A673 (cell line): ENCODE measurements at regions not wholly inside any gene's neighbourhood (a gene's known extent, or its start where the extent isn't known, plus 50 kb on each side); places are given as distances from the start of the nearest gene placed in this dataset.

Source experiments
- BruUV-seq: library from RNA; stranded (reverse); fragments of 400-500 nt; replicated peaks from 2 replicates; lab custom pipeline; 2021; lab: Mats Ljungman, UMichigan
- CTCF ChIA-PET: fragments of 300-600 bp; sonication (Branson Sonifier 250); formaldehyde crosslinking; loops from one replicate; lab custom pipeline; 2022; ENCODE audit warnings: antibody characterized with exemption; lab: Charles Lee
- POLR2A ChIA-PET: fragments of 300-600 bp; sonication (Branson Sonifier 250); formaldehyde crosslinking; loops from one replicate; lab custom pipeline; 2022; ENCODE audit warnings: antibody characterized with exemption; ENCODE audit not compliant: low non-redundant PET; lab: Charles Lee
- DNase-seq: peaks from one replicate; pipeline ENCODE4 v3.0.0-alpha.2; 2015; ENCODE audit warnings: low spot score
- H3K27ac ChIP-seq: fragments of 200-600 bp; sonication (generic); 2 replicates; pipeline ENCODE4 v1.5.1; 2016; ENCODE audit warnings: mixed run types, low read depth, mild to moderate bottlenecking, mixed read lengths, antibody characterized with exemption, low read length; ENCODE audit not compliant: poor library complexity, severe bottlenecking
- H3K27me3 ChIP-seq: fragments of 200-600 bp; sonication (generic); replicated peaks from 2 replicates; pipeline ENCODE4 v1.6.1; 2017; ENCODE audit warnings: mixed run types, low read depth, mild to moderate bottlenecking, mixed read lengths, antibody characterized with exemption, low read length; ENCODE audit not compliant: insufficient read depth, poor library complexity
- H3K36me3 ChIP-seq: fragments of 200-600 bp; sonication (generic); 2 replicates; pipeline ENCODE4 v1.6.1; 2016; ENCODE audit warnings: mixed run types, mild to moderate bottlenecking, mixed read lengths, antibody characterized with exemption, low read length; ENCODE audit not compliant: insufficient read depth, poor library complexity, severe bottlenecking
- H3K4me1 ChIP-seq: fragments of 200-600 bp; sonication (generic); 2 replicates; pipeline ENCODE4 v1.6.1; 2017; ENCODE audit warnings: mixed run types, mild to moderate bottlenecking, mixed read lengths, antibody characterized with exemption, low read length; ENCODE audit not compliant: insufficient read depth, poor library complexity, severe bottlenecking
- H3K4me3 ChIP-seq: fragments of 200-600 bp; sonication (generic); 2 replicates; pipeline ENCODE4 v1.5.1; 2016; ENCODE audit warnings: low read depth, mixed run types, mild to moderate bottlenecking, mixed read lengths, low read length; ENCODE audit not compliant: poor library complexity, severe bottlenecking
- H3K9me3 ChIP-seq: fragments of 200-600 bp; sonication (generic); 2 replicates; pipeline ENCODE4 v1.6.1; 2016; ENCODE audit warnings: mixed run types, low read depth, mild to moderate bottlenecking, mixed read lengths, antibody characterized with exemption, low read length; ENCODE audit not compliant: poor library complexity, severe bottlenecking
- CTCF ChIP-seq: fragments of 300-800, 200-600 bp; sonication (generic); conservative IDR thresholded peaks from 2 replicates; pipeline ENCODE4 v1.5.1; 2017; ENCODE audit warnings: low read depth, mild to moderate bottlenecking, antibody characterized with exemption, low read length, moderate library complexity, mixed read lengths
- EZH2 ChIP-seq: fragments of 200-600 bp; sonication (generic); IDR thresholded peaks from 2 replicates; pipeline ENCODE4 v1.6.1; 2017; ENCODE audit warnings: borderline replicate concordance, low read depth, mild to moderate bottlenecking, mixed read lengths, antibody characterized with exemption, low read length; ENCODE audit not compliant: poor library complexity, severe bottlenecking
- intact Hi-C: fragments of 100-400 bp; cut with micrococcal nuclease; formaldehyde crosslinking; loops from one replicate; pipeline ENCODE4 v1.10.0; 2022; ENCODE audit not compliant: unreplicated experiment

- POLR2A ChIA-PET = no interaction called here
- intact Hi-C loops = no loop called here
- Histone ChIP-seq H3K36me3 (no peaks in the 10 kb centered on the region), H3K27me3 (peaks cover 11% of the 10 kb centered on the region), H3K27ac (no peak overlapping the region), H3K4me3 (no peak overlapping the region), H3K4me1 (no peaks in the 10 kb centered on the region), H3K9me3 (no peaks in the 10 kb centered on the region)
- no peak for TF ChIP-seq EZH2
- no peak for TF ChIP-seq CTCF
- BruUV-seq = no TSS peak
- DNase-seq = no peak
- CTCF ChIA-PET = no interaction called here
Observed at GRCh38 chr4:122516376-122516775, 59.9 kb upstream of the IL2 start.

GRCh38 chr4:122514671-122515070 lies 58.1 kb upstream of the IL2 start:
- H3K4me1 ChIP-seq = no peaks in the 10 kb centered on the region
- peaks cover 11% of the 10 kb centered on the region for H3K27me3 ChIP-seq
- CTCF ChIA-PET = no interaction called here
- H3K4me3 ChIP-seq = no peak overlapping the region
- BruUV-seq = no TSS peak
- no peaks in the 10 kb centered on the region for H3K36me3 ChIP-seq
- no peak for DNase-seq
- POLR2A ChIA-PET = no interaction called here
- H3K9me3 ChIP-seq = no peaks in the 10 kb centered on the region
- intact Hi-C loops = no loop called here
- TF ChIP-seq CTCF (no peak), EZH2 (no peak)
- no peak overlapping the region for H3K27ac ChIP-seq

GRCh38 chr4:122512430-122512829 lies 55.9 kb upstream of the IL2 start:
- ChIA-PET CTCF (no interaction called here), POLR2A (no interaction called here)
- Histone ChIP-seq H3K36me3 (no peaks in the 10 kb centered on the region), H3K27ac (no peak overlapping the region), H3K4me1 (no peaks in the 10 kb centered on the region), H3K27me3 (peaks cover 11% of the 10 kb centered on the region), H3K4me3 (no peak overlapping the region), H3K9me3 (no peaks in the 10 kb centered on the region)
- no TSS peak for BruUV-seq
- intact Hi-C loops = no loop called here
- TF ChIP-seq EZH2 (no peak), CTCF (no peak)
- no peak for DNase-seq
